IMR-90 (cell line): ENCODE measurements at regions not wholly inside any gene's neighbourhood (a gene's known extent, or its start where the extent isn't known, plus 50 kb on each side); places are given as distances from the start of the nearest gene placed in this dataset.

Source experiments
- ATAC-seq: fragments of 200-7000 bp; cut with Tn5 transposase; 2 replicates; pipeline ENCODE4 v1.9.1; 2020; ENCODE audit warnings: low read depth, mild to moderate bottlenecking, moderate library complexity
- BruUV-seq: library from RNA; stranded (reverse); fragments of 400-500 nt; replicated peaks from 2 replicates; lab custom pipeline; 2021; lab: Mats Ljungman, UMichigan
- CTCF ChIA-PET: fragments of 300-600 bp; formaldehyde crosslinking; extraction: SDS; loops from one replicate; lab custom pipeline; 2021; ENCODE audit warnings: antibody characterized with exemption; lab: Yijun Ruan, JAX
- POLR2A ChIA-PET: fragments of 300-600 bp; sonication (Branson Sonifier 250); formaldehyde crosslinking; loops from one replicate; lab custom pipeline; 2022; ENCODE audit warnings: antibody characterized with exemption; ENCODE audit not compliant: unreplicated experiment; lab: Charles Lee
- DNase-seq: peaks from one replicate; pipeline ENCODE4 v3.0.0; 2013
- H2AFZ ChIP-seq: replicated peaks from 2 replicates; pipeline ENCODE3; 2013; ENCODE audit warnings: low read length, mild to moderate bottlenecking; ENCODE audit not compliant: poor library complexity
- H2AK5ac ChIP-seq: 2 replicates; pipeline ENCODE4 v1.6.1; 2013; ENCODE audit warnings: low read depth, low read length, inconsistent platforms
- H2AK9ac ChIP-seq: replicated peaks from 2 replicates; pipeline ENCODE3; 2013; ENCODE audit warnings: mild to moderate bottlenecking, low read depth, low read length, moderate library complexity; ENCODE audit not compliant: poor library complexity
- H2BK120ac ChIP-seq: 2 replicates; pipeline ENCODE4 v1.6.1; 2013; ENCODE audit warnings: low read depth, low read length, inconsistent platforms
- H2BK15ac ChIP-seq: 3 replicates; pipeline ENCODE4 v1.6.1; 2013; ENCODE audit warnings: low read depth, low read length, inconsistent platforms
- H2BK20ac ChIP-seq: 2 replicates; pipeline ENCODE4 v1.6.1; 2013; ENCODE audit warnings: low read depth, mild to moderate bottlenecking, inconsistent platforms, low read length, moderate library complexity
- H2BK5ac ChIP-seq: 2 replicates; pipeline ENCODE4 v1.6.1; 2013; ENCODE audit warnings: mild to moderate bottlenecking, low read depth, low read length, inconsistent platforms; ENCODE audit not compliant: poor library complexity, severe bottlenecking
- H3K14ac ChIP-seq: replicated peaks from 2 replicates; pipeline ENCODE4 v1.6.1; 2013; ENCODE audit warnings: low read depth, low read length, inconsistent platforms
- H3K18ac ChIP-seq: 2 replicates; pipeline ENCODE4 v1.6.1; 2013; ENCODE audit warnings: low read depth, low read length, control low read depth
- H3K23ac ChIP-seq: 2 replicates; pipeline ENCODE4 v1.6.1; 2013; ENCODE audit warnings: low read depth, low read length, inconsistent platforms
- H3K27ac ChIP-seq: 2 replicates; pipeline ENCODE4 v1.5.1; 2013; ENCODE audit warnings: mild to moderate bottlenecking, control low read depth, low read length; ENCODE audit not compliant: insufficient read depth
- H3K27me3 ChIP-seq: 2 replicates; pipeline ENCODE4 v1.6.1; 2013; ENCODE audit warnings: low read length; ENCODE audit not compliant: control insufficient read depth, insufficient read depth
- H3K36me3 ChIP-seq: 2 replicates; pipeline ENCODE4 v1.6.1; 2013; ENCODE audit warnings: low read length, mixed read lengths; ENCODE audit not compliant: control insufficient read depth, insufficient read depth
- H3K4ac ChIP-seq: 2 replicates; pipeline ENCODE4 v1.6.1; 2013; ENCODE audit warnings: low read depth, low read length, inconsistent platforms
- H3K4me1 ChIP-seq: 2 replicates; pipeline ENCODE4 v1.6.1; 2013; ENCODE audit warnings: low read length, mixed read lengths; ENCODE audit not compliant: control insufficient read depth, insufficient read depth
- H3K4me2 ChIP-seq: 2 replicates; pipeline ENCODE4 v1.6.1; 2013; ENCODE audit warnings: low read depth, mild to moderate bottlenecking, control low read depth, low read length, moderate library complexity
- H3K4me3 ChIP-seq: 2 replicates; pipeline ENCODE4 v1.5.1; 2013; ENCODE audit warnings: low read depth, mild to moderate bottlenecking, control low read depth, low read length, moderate library complexity; ENCODE audit not compliant: insufficient read depth
- H3K56ac ChIP-seq: 2 replicates; pipeline ENCODE4 v1.6.1; 2013; ENCODE audit warnings: low read length, inconsistent platforms; ENCODE audit not compliant: insufficient read depth; ENCODE audit errors: extremely low read depth
- H3K79me1 ChIP-seq, 2 experiments: 2 replicates each; pipeline ENCODE4 v1.6.1; 2013; ENCODE audit warnings: low read length in 2 of 2, inconsistent platforms in 1 of 2, low read depth in 1 of 2
- H3K9ac ChIP-seq: 2 replicates; pipeline ENCODE4 v1.6.1; 2013; ENCODE audit warnings: low read depth, low read length, control low read depth
- H3K9me1 ChIP-seq: 2 replicates; pipeline ENCODE4 v1.6.1; 2013; ENCODE audit warnings: low read length, inconsistent platforms; ENCODE audit not compliant: insufficient read depth
- H3K9me3 ChIP-seq: 2 replicates; pipeline ENCODE4 v1.6.1; 2013; ENCODE audit warnings: low read length; ENCODE audit not compliant: control insufficient read depth, insufficient read depth
- H4K20me1 ChIP-seq: 2 replicates; pipeline ENCODE4 v1.6.1; 2013; ENCODE audit warnings: low read length, inconsistent platforms; ENCODE audit not compliant: insufficient read depth
- H4K5ac ChIP-seq: 2 replicates; pipeline ENCODE4 v1.6.1; 2013; ENCODE audit warnings: mild to moderate bottlenecking, low read depth, low read length, control low read depth
- H4K8ac ChIP-seq, 2 experiments: 2 replicates each; pipeline ENCODE4 v1.6.1; 2013; ENCODE audit warnings: low read depth in 2 of 2, low read length in 2 of 2, control low read depth in 1 of 2, inconsistent platforms in 1 of 2
- H4K91ac ChIP-seq: 2 replicates; pipeline ENCODE4 v1.6.1; 2013; ENCODE audit warnings: low read depth, low read length, inconsistent platforms; ENCODE audit not compliant: insufficient read depth
- BHLHE40 ChIP-seq: fragments of 150-350 bp; IDR thresholded peaks from 2 replicates; pipeline ENCODE4 v1.6.1; 2016; ENCODE audit warnings: mild to moderate bottlenecking, low read depth, low read length
- CEBPB ChIP-seq: IDR thresholded peaks from 2 replicates; pipeline ENCODE4 v1.6.1; 2012; ENCODE audit warnings: low read depth, low read length, improper control_type of control experiment
- CHD1 ChIP-seq: IDR thresholded peaks from 2 replicates; pipeline ENCODE4 v1.6.1; 2012; ENCODE audit warnings: low read depth, low read length, improper control_type of control experiment
- CTCF ChIP-seq: conservative IDR thresholded peaks from 2 replicates; pipeline ENCODE4 v1.5.1; 2012; ENCODE audit warnings: mild to moderate bottlenecking, low read depth, low read length, improper control_type of control experiment
- ELK1 ChIP-seq: fragments of 150-350 bp; IDR thresholded peaks from 2 replicates; pipeline ENCODE4 v1.6.1; 2016; ENCODE audit warnings: low read depth, mild to moderate bottlenecking, low read length, moderate library complexity, borderline replicate concordance
- FOS ChIP-seq: fragments of 150-350 bp; IDR thresholded peaks from 2 replicates; pipeline ENCODE4 v1.6.1; 2016; ENCODE audit warnings: low read depth, low read length
- MAFK ChIP-seq: IDR thresholded peaks from 2 replicates; pipeline ENCODE4 v1.6.1; 2012; ENCODE audit warnings: low read depth, low read length, improper control_type of control experiment
- MAZ ChIP-seq: IDR thresholded peaks from 2 replicates; pipeline ENCODE4 v1.6.1; 2012; ENCODE audit warnings: low read depth, mild to moderate bottlenecking, low read length, improper control_type of control experiment, moderate library complexity, borderline replicate concordance
- MXI1 ChIP-seq: IDR thresholded peaks from 2 replicates; pipeline ENCODE4 v1.6.1; 2012; ENCODE audit warnings: low read depth, mild to moderate bottlenecking, low read length, moderate library complexity, borderline replicate concordance
- NFE2L2 ChIP-seq: fragments of 150-350 bp; IDR thresholded peaks from 2 replicates; pipeline ENCODE4 v1.6.1; 2016; ENCODE audit warnings: low read depth, mild to moderate bottlenecking, low read length
- POLR2A ChIP-seq: IDR thresholded peaks from 2 replicates; pipeline ENCODE4 v1.6.1; 2012; ENCODE audit warnings: mild to moderate bottlenecking, low read depth, low read length
- RAD21 ChIP-seq: IDR thresholded peaks from 2 replicates; pipeline ENCODE4 v1.6.1; 2012; ENCODE audit warnings: low read length, improper control_type of control experiment
- RCOR1 ChIP-seq: IDR thresholded peaks from 2 replicates; pipeline ENCODE4 v1.6.1; 2012; ENCODE audit warnings: mild to moderate bottlenecking, low read length, improper control_type of control experiment; ENCODE audit not compliant: insufficient replicate concordance
- RFX5 ChIP-seq: IDR thresholded peaks from 2 replicates; pipeline ENCODE4 v1.8.0; 2012; ENCODE audit warnings: low read depth, mild to moderate bottlenecking, low read length, moderate library complexity
- SMC3 ChIP-seq: fragments of 150-350 bp; IDR thresholded peaks from 2 replicates; pipeline ENCODE4 v1.6.1; 2016; ENCODE audit warnings: low read depth, mild to moderate bottlenecking, antibody characterized with exemption, low read length, moderate library complexity
- USF2 ChIP-seq: fragments of 150-350 bp; IDR thresholded peaks from 2 replicates; pipeline ENCODE4 v1.6.1; 2017; ENCODE audit warnings: mild to moderate bottlenecking, antibody characterized with exemption, low read length, low read depth
- WGBS, 2 experiments: methylation state at CpG; one replicate each; pipeline versions ENCODE4 v1.1.5 to v1.1.7; 2013; ENCODE audit warnings: missing lambda C conversion rate in 2 of 2; ENCODE audit not compliant: insufficient read length in 1 of 2; ENCODE audit errors: extremely low coverage in 2 of 2; 5-methylcytosine and 5-hydroxymethylcytosine counted together
- dilution Hi-C: fragments of 300-500 bp; cut with HindIII; formaldehyde crosslinking; loops from one replicate; pipeline ENCODE4 v1.14.3; 2018; ENCODE audit warnings: low sequenced_read_pairs; ENCODE audit not compliant: unreplicated experiment
- in situ Hi-C: fragments of 300-500 bp; cut with MboI; formaldehyde crosslinking; loops from 3 replicates; pipeline ENCODE4 v1.14.3; 2019; ENCODE audit warnings: low sequenced_read_pairs, inconsistent platforms, mixed read lengths
- intact Hi-C: fragments of 100-400 bp; cut with micrococcal nuclease; formaldehyde crosslinking; loops from 2 replicates; pipeline ENCODE4 v1.10.0; 2022

- Histone ChIP-seq H4K20me1 (no peaks in the 10 kb centered on the region), H3K9me3 (peaks cover 7% of the 10 kb centered on the region; the same call in 1 of the 2 replicates), H3K4me1 (no peaks in the 10 kb centered on the region), H3K56ac (no peak overlapping the region), H3K4me2 (no peak overlapping the region), H3K9ac (no peak overlapping the region), H2AFZ (no peak overlapping the region), H3K4ac (no peak overlapping the region), H3K14ac (no peak overlapping the region), H4K8ac (no peak overlapping the region), H2BK15ac (no peak overlapping the region), H3K4me3 (no peak overlapping the region), H3K27ac (no peak overlapping the region), H2BK20ac (no peak overlapping the region), H4K91ac (no peak overlapping the region), H3K9me1 (no peaks in the 10 kb centered on the region), H3K27me3 (no peaks in the 10 kb centered on the region), H4K5ac (no peak overlapping the region), H3K36me3 (no peaks in the 10 kb centered on the region), H3K79me1 (no peaks in the 10 kb centered on the region), H3K23ac (no peak overlapping the region), H2BK5ac (no peak overlapping the region), H3K18ac (no peak overlapping the region), H2AK5ac (no peak overlapping the region), H2AK9ac (no peak overlapping the region), H2BK120ac (no peak overlapping the region)
- intact Hi-C loops (no loop called here), dilution Hi-C loops (no loop called here), in situ Hi-C loops (no loop called here)
- DNase-seq, result no peak
- no CpG with 5 or more reads among the region's 7 CpGs for WGBS, 2 experiments
- no TSS peak for BruUV-seq
- ATAC-seq, result no peak
- ChIA-PET POLR2A (no interaction called here), CTCF (no interaction called here)
- TF ChIP-seq POLR2A (no peak), ELK1 (no peak), NFE2L2 (no peak), CEBPB (no peak), CTCF (no peak), MAZ (no peak), RCOR1 (no peak), USF2 (no peak), MAFK (no peak), RFX5 (no peak), SMC3 (no peak), RAD21 (no peak), BHLHE40 (no peak), FOS (no peak), CHD1 (no peak), MXI1 (no peak)
These were observed 327.1 kb upstream of the RBMS1 start for GRCh38 chr2:160820691-160821090.
